Subcutaneous abdominal adipose tissue (tissue), 5 donors: ENCODE measurements at regions not wholly inside any gene's neighbourhood (a gene's known extent, or its start where the extent isn't known, plus 50 kb on each side); places are given as distances from the start of the nearest gene placed in this dataset.

Experiments
- H3K27ac ChIP-seq: one replicate; pipeline ENCODE4 v1.7.0; 2013; ENCODE audit warnings: low read depth, mild to moderate bottlenecking, inconsistent platforms, low read length, moderate library complexity
- H3K27me3 ChIP-seq, 5 donors: one replicate each; pipeline ENCODE4 v1.7.0; 2013; ENCODE audit warnings: low read length in 5 of 5, inconsistent platforms in 1 of 5; ENCODE audit not compliant: control insufficient read depth in 5 of 5, insufficient read depth in 4 of 5
- H3K36me3 ChIP-seq, 5 donors: one replicate each; pipeline ENCODE4 v1.7.0; 2013; ENCODE audit warnings: low read length in 5 of 5; ENCODE audit not compliant: control insufficient read depth in 5 of 5, insufficient read depth in 5 of 5
- H3K4me1 ChIP-seq, 5 donors: one replicate each; pipeline ENCODE4 v1.7.0; 2013; ENCODE audit warnings: low read length in 5 of 5, mild to moderate bottlenecking in 3 of 5, moderate library complexity in 1 of 5; ENCODE audit not compliant: control insufficient read depth in 5 of 5, insufficient read depth in 5 of 5
- H3K4me3 ChIP-seq, 5 donors: one replicate each; pipeline ENCODE4 v1.7.0; 2013; ENCODE audit warnings: low read length in 5 of 5, low read depth in 1 of 5
- H3K9ac ChIP-seq, 5 donors: one replicate each; pipeline ENCODE4 v1.7.0; 2013; ENCODE audit warnings: low read length in 5 of 5, mild to moderate bottlenecking in 4 of 5, moderate library complexity in 3 of 5
- H3K9me3 ChIP-seq, 5 donors: one replicate each; pipeline ENCODE4 v1.7.0; 2013; ENCODE audit warnings: low read length in 5 of 5; ENCODE audit not compliant: control insufficient read depth in 5 of 5
- donor health status: healthy.
- donor health status: healthy.
- donor health status: healthy.
- donor health status: healthy.
- donor health status: healthy.

DNA sequence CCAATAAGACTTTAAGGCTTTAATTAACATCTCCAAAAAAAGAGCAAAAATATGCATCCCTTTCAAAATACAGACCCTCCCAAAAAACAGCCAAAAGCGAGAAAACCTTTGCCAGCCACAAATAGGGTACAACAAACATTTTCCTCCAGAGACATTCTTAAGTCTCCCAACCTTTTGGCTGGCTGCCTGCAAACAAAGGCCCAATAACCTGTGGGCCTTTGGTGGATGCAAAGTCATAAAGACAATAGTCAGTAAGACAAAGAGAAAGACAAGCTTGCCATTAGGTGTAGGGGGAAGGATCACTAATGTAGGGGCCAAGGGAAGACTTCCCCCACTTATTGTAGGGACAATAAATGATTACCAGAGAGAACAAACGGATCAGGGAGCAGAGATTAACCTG, 215.5 kb upstream of the ZFP42 start:
- H3K27me3 ChIP-seq: no peaks in the 10 kb centered on the region
- H3K27ac ChIP-seq: no peak overlapping the region
- no peaks in the 10 kb centered on the region for H3K36me3 ChIP-seq
- H3K4me1 ChIP-seq: no peaks in the 10 kb centered on the region
- no peak overlapping the region for H3K9ac ChIP-seq
- H3K4me3 ChIP-seq: no peak overlapping the region
- peaks cover 0 to 14% (median 6%) of the 10 kb centered on the region in 5 donors for H3K9me3 ChIP-seq

DNA sequence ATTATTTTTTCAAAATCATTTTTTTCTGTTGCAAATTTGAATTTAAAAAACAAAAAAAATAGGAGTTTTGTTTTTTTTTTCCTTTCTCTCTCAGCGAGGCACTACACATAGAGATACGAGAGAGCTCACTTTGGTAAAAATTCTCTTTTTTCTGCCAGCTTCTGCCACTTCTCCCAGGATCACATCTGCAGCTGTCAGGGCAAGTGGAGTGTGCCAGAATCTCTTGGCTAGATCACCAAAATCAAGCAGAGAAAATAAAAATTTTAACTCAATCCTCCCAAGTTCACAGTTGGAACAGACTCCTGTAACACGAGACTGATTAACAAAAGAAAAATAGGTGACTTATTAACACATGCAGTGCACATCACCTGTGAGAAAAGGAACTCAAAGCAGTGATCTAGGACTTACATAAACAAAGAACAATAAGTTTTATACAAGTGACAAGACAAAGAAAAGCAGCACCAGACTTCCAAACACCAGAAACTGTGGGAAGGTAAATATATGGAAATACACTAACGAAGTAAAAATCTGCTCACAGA, 213.2 kb upstream of the ZFP42 start:
- H3K4me3 ChIP-seq: no peak overlapping the region
- H3K4me1 ChIP-seq: no peaks in the 10 kb centered on the region
- H3K27ac ChIP-seq: no peak overlapping the region
- no peak overlapping the region for H3K9ac ChIP-seq
- peaks cover 0 to 14% (median 6%) of the 10 kb centered on the region in 5 donors for H3K9me3 ChIP-seq
- H3K36me3 ChIP-seq: no peaks in the 10 kb centered on the region
- H3K27me3 ChIP-seq: no peaks in the 10 kb centered on the region

DNA sequence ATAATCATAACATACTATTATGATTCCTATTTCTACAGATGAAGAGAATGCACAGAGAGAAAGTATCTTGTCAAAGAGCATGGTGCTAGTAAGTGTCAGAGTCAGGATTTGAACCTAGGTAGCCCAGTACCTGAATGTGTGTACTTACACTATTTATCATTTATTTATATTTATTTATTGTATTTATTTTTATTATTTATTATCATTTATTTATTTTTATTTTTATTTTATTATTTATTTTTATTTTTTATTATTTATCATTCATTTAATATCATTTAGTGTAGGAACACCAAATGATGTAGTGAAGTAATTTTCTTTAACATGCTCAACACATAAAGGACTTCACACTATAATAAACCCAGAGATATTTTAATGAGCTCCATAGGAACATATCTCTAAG, 209.4 kb upstream of the ZFP42 start:
- Histone ChIP-seq H3K9ac (no peak overlapping the region), H3K9me3 (peaks cover 0 to 17% (median 4%) of the 10 kb centered on the region in 5 donors), H3K27me3 (no peaks in the 10 kb centered on the region), H3K4me3 (no peak overlapping the region), H3K27ac (no peak overlapping the region), H3K36me3 (no peaks in the 10 kb centered on the region), H3K4me1 (no peaks in the 10 kb centered on the region)

DNA sequence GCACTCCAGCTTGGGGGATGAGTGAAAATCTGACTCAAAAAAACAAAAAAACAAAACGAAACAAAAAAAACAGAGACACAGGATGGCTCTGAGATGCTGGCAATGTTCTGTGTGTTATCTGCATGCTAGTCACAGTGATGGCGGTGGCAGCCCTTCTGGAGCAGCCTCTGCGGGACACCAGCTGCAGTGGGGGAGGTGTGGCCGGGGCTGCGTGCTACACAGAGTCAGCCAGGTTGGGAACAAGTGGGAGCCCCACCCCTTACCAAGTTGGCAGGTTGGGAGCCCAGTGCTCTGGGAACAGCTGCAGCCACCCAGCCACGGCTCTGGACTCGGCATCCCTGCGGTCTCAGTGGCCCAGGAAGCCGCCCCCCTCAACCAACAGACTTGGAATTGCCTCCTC, 206.5 kb upstream of the ZFP42 start:
- Histone ChIP-seq H3K27ac (no peak overlapping the region), H3K4me3 (no peak overlapping the region), H3K4me1 (no peaks in the 10 kb centered on the region), H3K9ac (no peak overlapping the region), H3K27me3 (no peaks in the 10 kb centered on the region), H3K36me3 (no peaks in the 10 kb centered on the region), H3K9me3 (peaks cover 0 to 17% (median 4%) of the 10 kb centered on the region in 5 donors)

DNA sequence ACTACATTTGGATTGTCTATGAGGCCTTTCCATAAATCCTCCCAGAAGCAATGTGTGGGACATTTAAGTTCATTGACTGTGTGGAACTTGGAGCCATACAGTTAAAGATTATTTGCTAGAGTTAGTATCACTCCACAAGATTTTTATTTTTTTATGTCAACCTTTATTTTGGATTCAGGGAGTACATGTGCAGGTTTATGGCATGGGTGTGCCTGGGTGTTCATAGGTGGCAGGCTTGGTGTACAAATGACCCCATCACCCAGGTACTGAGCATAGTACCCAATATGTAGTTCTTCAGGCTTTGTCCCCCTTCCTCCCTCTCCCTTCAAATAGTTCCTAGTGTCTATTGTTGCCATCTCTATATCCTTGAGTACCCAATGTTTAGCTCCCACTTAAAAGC, 199.8 kb upstream of the ZFP42 start:
- Histone ChIP-seq H3K9ac (no peak overlapping the region), H3K9me3 (peaks cover 0 to 21% (median 10%) of the 10 kb centered on the region in 5 donors), H3K4me1 (no peaks in the 10 kb centered on the region), H3K36me3 (no peaks in the 10 kb centered on the region), H3K27ac (no peak overlapping the region), H3K4me3 (no peak overlapping the region), H3K27me3 (no peaks in the 10 kb centered on the region)

DNA sequence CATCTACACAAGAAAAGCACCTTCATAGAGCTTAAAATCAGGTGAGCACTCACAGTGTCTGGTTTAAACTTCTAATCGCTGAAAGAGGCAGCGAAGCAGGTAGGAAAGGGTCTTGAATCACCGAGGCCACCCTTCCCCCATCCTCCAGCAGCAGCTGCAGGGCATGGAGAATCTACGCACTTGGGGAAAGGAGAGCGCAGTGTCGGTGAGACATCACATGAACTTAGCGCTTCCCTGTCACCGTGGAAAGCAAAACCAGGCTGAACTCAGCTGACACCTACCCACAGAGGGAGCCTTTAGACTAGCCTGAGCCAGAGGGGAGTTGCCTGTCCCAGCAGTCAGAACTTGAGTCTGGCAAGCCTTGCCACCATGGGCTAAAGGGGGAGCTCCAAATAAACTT, 197.2 kb upstream of the ZFP42 start:
- Histone ChIP-seq H3K9ac (no peak overlapping the region), H3K9me3 (peaks cover 0 to 21% (median 11%) of the 10 kb centered on the region in 5 donors), H3K4me3 (no peak overlapping the region), H3K27ac (no peak overlapping the region), H3K36me3 (no peaks in the 10 kb centered on the region), H3K27me3 (no peaks in the 10 kb centered on the region), H3K4me1 (no peaks in the 10 kb centered on the region)

- Histone ChIP-seq H3K9me3 (peaks cover 0 to 21% (median 13%) of the 10 kb centered on the region in 5 donors), H3K27me3 (no peaks in the 10 kb centered on the region), H3K36me3 (no peaks in the 10 kb centered on the region)
Observed at GRCh38 chr4:187799735-187800134, 195.8 kb upstream of the ZFP42 start.

DNA sequence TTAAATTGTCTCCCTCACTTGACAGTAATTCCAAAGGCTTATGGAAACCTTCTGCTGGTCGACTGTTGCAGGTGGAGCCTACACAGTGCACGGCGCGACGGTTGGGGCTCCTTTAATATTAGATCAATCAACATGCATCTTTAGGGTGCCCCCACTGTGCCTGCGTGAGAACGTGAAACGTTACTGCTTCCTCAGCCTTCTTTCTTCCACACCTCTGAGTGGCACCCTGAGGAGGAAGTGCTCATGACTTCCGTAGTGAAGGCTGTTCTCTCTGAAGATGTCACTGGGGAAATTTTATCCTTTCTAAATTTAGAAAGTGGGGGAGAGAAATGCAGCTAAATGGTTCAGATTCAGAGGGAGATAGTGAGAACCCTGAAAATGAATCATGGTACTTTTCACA, 184.0 kb upstream of the ZFP42 start:
- Histone ChIP-seq H3K4me1 (no peaks in the 10 kb centered on the region), H3K36me3 (no peaks in the 10 kb centered on the region), H3K9ac (no peak overlapping the region), H3K4me3 (no peak overlapping the region), H3K9me3 (peaks cover 0 to 3% (median 0%) of the 10 kb centered on the region in 5 donors), H3K27me3 (peaks cover 0 to 3% (median 0%) of the 10 kb centered on the region in 5 donors), H3K27ac (no peak overlapping the region)

More at GRCh38 chr4:187799735-187800134, 195.8 kb upstream of the ZFP42 start:
- Histone ChIP-seq H3K9ac (no peak overlapping the region), H3K4me1 (no peaks in the 10 kb centered on the region), H3K4me3 (no peak overlapping the region), H3K27ac (no peak overlapping the region)

GRCh38 chr4:187814737-187815465, 180.7 kb upstream of the ZFP42 start:
- H3K9ac ChIP-seq: no peak overlapping the region
- peaks cover 0 to 3% (median 0%) of the 10 kb centered on the region in 5 donors for H3K27me3 ChIP-seq
- no peaks in the 10 kb centered on the region for H3K4me1 ChIP-seq
- peak overlapping the region in 4 of 5 donors; percentile 35 to 69 (median 48) for H3K4me3 ChIP-seq
- no peaks in the 10 kb centered on the region for H3K36me3 ChIP-seq
- H3K9me3 ChIP-seq: peaks cover 0 to 3% (median 0%) of the 10 kb centered on the region in 5 donors
- H3K27ac ChIP-seq: no peak overlapping the region

- Histone ChIP-seq H3K9ac (no peak overlapping the region), H3K36me3 (no peaks in the 10 kb centered on the region), H3K4me3 (no peak overlapping the region), H3K27ac (no peak overlapping the region), H3K4me1 (no peaks in the 10 kb centered on the region), H3K27me3 (no peaks in the 10 kb centered on the region), H3K9me3 (no peaks in the 10 kb centered on the region)
Observed at GRCh38 chr4:187826725-187827124, 168.8 kb upstream of the ZFP42 start.
